OCI-LY1 (cell line): ENCODE measurements at regions not wholly inside any gene's neighbourhood (a gene's known extent, or its start where the extent isn't known, plus 50 kb on each side); places are given as distances from the start of the nearest gene placed in this dataset.

Experiments
- CTCF ChIP-seq: fragments of 200-600 bp; sonication (generic), shearing (Covaris generic); IDR thresholded peaks from 2 replicates; pipeline ENCODE4 v1.5.1; 2017; ENCODE audit warnings: mild to moderate bottlenecking, antibody characterized with exemption, low read length, moderate library complexity, mixed read lengths
- EZH2 ChIP-seq: fragments of 200-600 bp; sonication (generic), shearing (Covaris generic); IDR thresholded peaks from 2 replicates; pipeline ENCODE4 v1.8.0; 2017; ENCODE audit warnings: borderline replicate concordance, mixed run types, mild to moderate bottlenecking, antibody characterized with exemption, low read length, moderate library complexity, mixed read lengths

DNA sequence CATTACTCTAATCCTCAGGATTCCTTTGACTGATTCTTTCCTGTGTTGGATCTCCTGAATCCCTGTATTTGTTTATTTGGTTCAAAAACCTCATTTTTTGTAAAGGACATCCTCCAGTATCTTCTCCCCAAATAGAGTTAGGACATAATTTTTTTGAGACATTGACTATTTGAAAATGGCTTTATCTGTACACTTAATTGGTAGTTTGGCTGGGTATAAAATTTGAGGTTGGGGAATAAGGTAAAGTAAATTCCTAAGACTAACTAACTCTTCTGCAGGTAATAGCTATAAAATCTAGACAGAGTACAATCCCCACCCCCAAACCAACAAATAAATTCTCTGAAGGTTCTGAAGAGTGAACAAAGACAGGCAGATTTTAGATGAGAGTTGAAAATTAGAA is 114.4 kb downstream of the CTTN start:
- TF ChIP-seq CTCF (no peak), EZH2 (no peak)
